OCI-LY7 (cell line): ENCODE measurements at regions not wholly inside any gene's neighbourhood (a gene's known extent, or its start where the extent isn't known, plus 50 kb on each side); places are given as distances from the start of the nearest gene placed in this dataset.

Experiments
- BruUV-seq: library from RNA; stranded (reverse); fragments of 400-500 nt; replicated peaks from 2 replicates; lab custom pipeline; 2021; lab: Mats Ljungman, UMichigan
- CTCF ChIA-PET: fragments of 300-600 bp; sonication (Branson Sonifier 250); formaldehyde crosslinking; loops from one replicate; lab custom pipeline; 2022; ENCODE audit warnings: antibody characterized with exemption; ENCODE audit not compliant: unreplicated experiment; lab: Charles Lee
- POLR2A ChIA-PET: fragments of 300-600 bp; sonication (Branson Sonifier 250); formaldehyde crosslinking; loops from one replicate; lab custom pipeline; 2022; ENCODE audit warnings: antibody characterized with exemption; lab: Charles Lee
- DNase-seq: peaks from one replicate; pipeline ENCODE4 v3.0.0-alpha.2; 2015; ENCODE audit warnings: low spot score
- H2AFZ ChIP-seq: fragments of 200-600 bp; sonication (generic), shearing (Covaris generic); 2 replicates; pipeline ENCODE4 v1.6.1; 2014; ENCODE audit warnings: mild to moderate bottlenecking, antibody characterized with exemption, low read length, moderate library complexity
- H3K27ac ChIP-seq: fragments of 200-600 bp; sonication (generic); 2 replicates; pipeline ENCODE4 v1.5.1; 2014; ENCODE audit warnings: mixed run types, low read depth, mild to moderate bottlenecking, moderate library complexity, low read length, inconsistent platforms; ENCODE audit not compliant: poor library complexity, severe bottlenecking
- H3K36me3 ChIP-seq: fragments of 200-600 bp; sonication (generic); 2 replicates; pipeline ENCODE4 v1.6.1; 2014; ENCODE audit warnings: mild to moderate bottlenecking, antibody characterized with exemption, low read length, moderate library complexity, mixed read lengths; ENCODE audit not compliant: insufficient read depth
- H3K4me1 ChIP-seq: fragments of 200-600 bp; sonication (generic); 2 replicates; pipeline ENCODE4 v1.5.1; 2014; ENCODE audit warnings: mild to moderate bottlenecking, low read length; ENCODE audit not compliant: insufficient read depth, poor library complexity, severe bottlenecking
- H3K4me2 ChIP-seq: fragments of 200-600 bp; sonication (generic); 2 replicates; pipeline ENCODE4 v1.6.1; 2014; ENCODE audit warnings: mild to moderate bottlenecking, low read length
- H3K4me3 ChIP-seq: fragments of 200-600 bp; sonication (generic); 2 replicates; pipeline ENCODE4 v1.5.1; 2014; ENCODE audit warnings: mild to moderate bottlenecking, low read depth, low read length; ENCODE audit not compliant: poor library complexity, severe bottlenecking
- H3K79me2 ChIP-seq: fragments of 200-600 bp; sonication (generic); 2 replicates; pipeline ENCODE4 v1.6.1; 2016; ENCODE audit warnings: low read depth, mild to moderate bottlenecking, low read length, moderate library complexity, mixed read lengths; ENCODE audit not compliant: insufficient read depth
- H3K9me2 ChIP-seq: fragments of 200-600 bp; sonication (generic); 2 replicates; pipeline ENCODE4 v1.6.1; 2016; ENCODE audit warnings: mild to moderate bottlenecking, low read length, mixed read lengths; ENCODE audit not compliant: insufficient read depth
- H3K9me3 ChIP-seq: fragments of 200-600 bp; sonication (generic); 2 replicates; pipeline ENCODE4 v1.6.1; 2014; ENCODE audit warnings: mild to moderate bottlenecking, mixed run types, low read length, mixed read lengths
- H4K20me1 ChIP-seq: fragments of 200-600 bp; sonication (generic); 2 replicates; pipeline ENCODE4 v1.6.1; 2014; ENCODE audit warnings: mild to moderate bottlenecking, antibody characterized with exemption, low read length, moderate library complexity, mixed read lengths; ENCODE audit not compliant: insufficient read depth
- EZH2phosphoT487 ChIP-seq: fragments of 200-600 bp; sonication (generic); IDR thresholded peaks from 2 replicates; pipeline ENCODE4 v1.6.1; 2018; ENCODE audit warnings: low read depth, borderline replicate concordance, mild to moderate bottlenecking, mixed run types, antibody characterized with exemption, low read length, moderate library complexity, mixed read lengths
- intact Hi-C: fragments of 100-400 bp; cut with micrococcal nuclease; formaldehyde crosslinking; loops from one replicate; pipeline ENCODE4 v1.10.0; 2022; ENCODE audit not compliant: unreplicated experiment
- TF ChIP-seq, protein P1 (sequence below): fragments of 200-600 bp; sonication (generic); conservative IDR thresholded peaks from 2 replicates; pipeline ENCODE4 v1.5.1; 2014; ENCODE audit warnings: mild to moderate bottlenecking, antibody characterized with exemption, low read length, moderate library complexity, mixed read lengths

DNA sequence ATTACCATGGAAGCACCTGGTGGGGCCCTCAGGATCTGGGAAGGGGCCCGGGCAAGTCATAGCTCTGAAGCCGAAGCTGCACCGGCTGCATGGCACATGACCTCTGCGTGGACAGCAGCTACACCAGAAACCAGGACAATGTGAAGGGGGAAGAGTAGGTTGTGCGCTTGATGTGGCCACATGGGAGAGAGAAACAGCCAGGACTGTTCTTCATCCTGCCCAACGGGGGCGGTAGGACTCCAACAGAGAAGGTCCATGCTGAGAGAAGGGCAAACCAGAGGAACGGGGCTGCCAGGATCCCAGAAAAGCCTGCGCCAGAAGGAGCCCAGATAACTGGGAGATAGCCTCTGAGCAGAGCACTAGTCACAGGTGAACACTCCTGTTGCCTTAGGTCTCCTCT, 54.9 kb upstream of the PRR20G start:
- Histone ChIP-seq H3K4me3 (no peak overlapping the region), H3K79me2 (no peaks in the 10 kb centered on the region), H3K36me3 (no peaks in the 10 kb centered on the region), H3K4me2 (no peak overlapping the region), H2AFZ (no peak overlapping the region), H4K20me1 (no peaks in the 10 kb centered on the region), H3K9me2 (no peaks in the 10 kb centered on the region), H3K27ac (no peak overlapping the region), H3K9me3 (no peaks in the 10 kb centered on the region), H3K4me1 (no peaks in the 10 kb centered on the region)
- POLR2A ChIA-PET, result no interaction called here
- BruUV-seq, result no TSS peak
- CTCF ChIA-PET, result no interaction called here
- intact Hi-C loops, result no loop called here
- no peak for TF ChIP-seq EZH2phosphoT487
- TF ChIP-seq, protein P1, sequence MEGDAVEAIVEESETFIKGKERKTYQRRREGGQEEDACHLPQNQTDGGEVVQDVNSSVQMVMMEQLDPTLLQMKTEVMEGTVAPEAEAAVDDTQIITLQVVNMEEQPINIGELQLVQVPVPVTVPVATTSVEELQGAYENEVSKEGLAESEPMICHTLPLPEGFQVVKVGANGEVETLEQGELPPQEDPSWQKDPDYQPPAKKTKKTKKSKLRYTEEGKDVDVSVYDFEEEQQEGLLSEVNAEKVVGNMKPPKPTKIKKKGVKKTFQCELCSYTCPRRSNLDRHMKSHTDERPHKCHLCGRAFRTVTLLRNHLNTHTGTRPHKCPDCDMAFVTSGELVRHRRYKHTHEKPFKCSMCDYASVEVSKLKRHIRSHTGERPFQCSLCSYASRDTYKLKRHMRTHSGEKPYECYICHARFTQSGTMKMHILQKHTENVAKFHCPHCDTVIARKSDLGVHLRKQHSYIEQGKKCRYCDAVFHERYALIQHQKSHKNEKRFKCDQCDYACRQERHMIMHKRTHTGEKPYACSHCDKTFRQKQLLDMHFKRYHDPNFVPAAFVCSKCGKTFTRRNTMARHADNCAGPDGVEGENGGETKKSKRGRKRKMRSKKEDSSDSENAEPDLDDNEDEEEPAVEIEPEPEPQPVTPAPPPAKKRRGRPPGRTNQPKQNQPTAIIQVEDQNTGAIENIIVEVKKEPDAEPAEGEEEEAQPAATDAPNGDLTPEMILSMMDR, result no peak
- DNase-seq, result no peak

DNA sequence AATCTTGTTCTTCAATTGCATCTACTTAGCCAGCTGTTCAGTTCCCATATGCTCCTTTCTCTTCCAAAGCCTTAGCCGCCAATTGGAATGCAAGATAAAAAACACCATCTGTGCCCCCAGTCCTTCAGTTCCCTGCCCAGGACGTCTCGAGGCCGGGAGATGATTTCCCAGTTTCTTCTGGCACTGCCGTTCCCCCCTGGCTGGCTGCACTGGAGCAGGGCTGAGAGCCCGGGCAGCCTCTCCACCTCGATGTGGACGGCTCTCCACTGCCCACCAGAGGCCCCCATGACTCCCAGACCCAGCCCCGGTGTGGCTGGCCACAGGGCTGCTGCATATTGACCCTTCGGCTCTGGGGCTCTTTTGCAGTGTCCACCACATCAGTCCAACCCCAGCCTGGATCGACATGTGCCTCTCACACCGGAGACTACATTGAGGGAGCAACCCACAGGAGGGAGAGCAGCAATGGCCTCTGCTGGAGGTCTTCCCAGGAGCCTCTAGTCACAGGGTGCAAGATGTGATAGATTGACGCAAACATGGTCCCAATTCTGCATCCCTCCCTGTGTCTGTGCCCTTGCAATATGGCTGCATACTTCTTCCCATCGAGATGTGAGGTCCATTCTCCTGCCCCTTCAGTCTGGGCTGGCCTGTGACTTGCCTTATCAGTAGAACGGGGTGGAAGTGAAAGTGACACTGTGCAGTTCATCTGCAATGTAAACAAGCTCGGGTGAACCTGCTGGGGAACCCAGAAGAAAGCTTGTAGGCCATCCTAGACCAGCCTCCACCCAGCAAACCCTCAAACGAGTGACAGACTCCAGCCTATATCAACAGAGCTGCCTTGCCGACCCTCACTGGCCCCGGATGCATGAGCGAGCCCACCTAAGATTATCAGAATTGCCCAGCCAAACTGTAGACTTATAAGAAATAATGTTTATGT, 52.3 kb upstream of the PRR20G start:
- no peaks in the 10 kb centered on the region for H3K9me2 ChIP-seq
- H3K79me2 ChIP-seq, result no peaks in the 10 kb centered on the region
- no peak overlapping the region for H2AFZ ChIP-seq
- TF ChIP-seq, protein P1, result no peak
- TF ChIP-seq EZH2phosphoT487, result no peak
- ChIA-PET POLR2A (no interaction called here), CTCF (no interaction called here)
- BruUV-seq, result no TSS peak
- no peaks in the 10 kb centered on the region for H4K20me1 ChIP-seq
- no peaks in the 10 kb centered on the region for H3K9me3 ChIP-seq
- no peak for DNase-seq
- H3K4me3 ChIP-seq, result no peak overlapping the region
- intact Hi-C loops, result no loop called here
- no peak overlapping the region for H3K4me2 ChIP-seq
- no peaks in the 10 kb centered on the region for H3K36me3 ChIP-seq
- no peak overlapping the region for H3K27ac ChIP-seq
- H3K4me1 ChIP-seq, result no peaks in the 10 kb centered on the region

DNA sequence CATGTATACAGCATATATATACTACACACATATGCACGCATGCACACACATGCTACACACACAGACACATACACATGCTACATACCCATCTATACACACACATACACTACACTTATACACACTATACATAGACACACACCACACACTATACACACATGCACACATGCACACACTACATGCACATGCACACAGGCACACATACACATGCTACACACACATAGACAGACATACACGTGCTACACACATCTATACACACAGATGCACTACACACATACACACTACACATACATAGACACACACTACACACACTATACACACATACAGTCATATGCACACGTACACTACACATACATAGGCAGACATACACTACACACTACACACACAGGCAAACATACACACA, 51.2 kb upstream of the PRR20G start:
- Histone ChIP-seq H3K9me3 (no peaks in the 10 kb centered on the region), H4K20me1 (no peaks in the 10 kb centered on the region), H3K79me2 (no peaks in the 10 kb centered on the region), H3K9me2 (no peaks in the 10 kb centered on the region), H2AFZ (no peak overlapping the region), H3K4me2 (no peak overlapping the region), H3K36me3 (no peaks in the 10 kb centered on the region), H3K27ac (no peak overlapping the region), H3K4me3 (no peak overlapping the region), H3K4me1 (no peaks in the 10 kb centered on the region)
- ChIA-PET CTCF (no interaction called here), POLR2A (no interaction called here)
- BruUV-seq, result no TSS peak
- DNase-seq, result no peak
- intact Hi-C loops, result no loop called here
- no peak for TF ChIP-seq EZH2phosphoT487
- TF ChIP-seq, protein P1, result no peak
